ENCODE measurements at regions not wholly inside any gene's neighbourhood (a gene's known extent, or its start where the extent isn't known, plus 50 kb on each side); places are given as distances from the start of the nearest gene placed in this dataset.

DNA sequence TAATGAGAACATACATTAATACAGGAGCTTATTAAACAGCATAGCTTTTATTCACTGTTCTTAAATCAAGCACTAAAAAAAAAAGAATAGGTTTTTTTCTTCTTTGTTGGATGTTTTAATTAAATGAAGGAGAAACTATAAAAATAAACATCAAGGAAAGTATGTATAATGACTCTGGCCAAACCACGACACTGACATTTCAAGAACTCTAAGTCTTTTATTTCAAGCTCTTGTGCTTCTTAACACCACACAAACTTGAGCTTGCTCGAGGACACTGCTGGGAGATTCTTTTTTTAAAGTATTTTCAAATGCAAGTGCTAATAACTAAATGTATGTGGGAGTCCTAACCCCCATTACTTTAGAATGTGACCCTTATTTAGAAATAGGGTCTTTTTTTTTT lies 204.9 kb upstream of the PPARGC1A start:
- Histone ChIP-seq H3K36me3 (no peaks in the 10 kb centered on the region), H3K4me1 (no peaks in the 10 kb centered on the region), H3K9me3 (no peaks in the 10 kb centered on the region), H3K27ac (no peak overlapping the region), H3K27me3 (no peaks in the 10 kb centered on the region), H3K4me3 (no peak overlapping the region)
- TF ChIP-seq POLR2A (IDR thresholded peaks at IDR 0.05): no peak
- TF ChIP-seq, protein P1, sequence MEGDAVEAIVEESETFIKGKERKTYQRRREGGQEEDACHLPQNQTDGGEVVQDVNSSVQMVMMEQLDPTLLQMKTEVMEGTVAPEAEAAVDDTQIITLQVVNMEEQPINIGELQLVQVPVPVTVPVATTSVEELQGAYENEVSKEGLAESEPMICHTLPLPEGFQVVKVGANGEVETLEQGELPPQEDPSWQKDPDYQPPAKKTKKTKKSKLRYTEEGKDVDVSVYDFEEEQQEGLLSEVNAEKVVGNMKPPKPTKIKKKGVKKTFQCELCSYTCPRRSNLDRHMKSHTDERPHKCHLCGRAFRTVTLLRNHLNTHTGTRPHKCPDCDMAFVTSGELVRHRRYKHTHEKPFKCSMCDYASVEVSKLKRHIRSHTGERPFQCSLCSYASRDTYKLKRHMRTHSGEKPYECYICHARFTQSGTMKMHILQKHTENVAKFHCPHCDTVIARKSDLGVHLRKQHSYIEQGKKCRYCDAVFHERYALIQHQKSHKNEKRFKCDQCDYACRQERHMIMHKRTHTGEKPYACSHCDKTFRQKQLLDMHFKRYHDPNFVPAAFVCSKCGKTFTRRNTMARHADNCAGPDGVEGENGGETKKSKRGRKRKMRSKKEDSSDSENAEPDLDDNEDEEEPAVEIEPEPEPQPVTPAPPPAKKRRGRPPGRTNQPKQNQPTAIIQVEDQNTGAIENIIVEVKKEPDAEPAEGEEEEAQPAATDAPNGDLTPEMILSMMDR (IDR thresholded peaks at IDR 0.05 in 4 of 5, conservative IDR thresholded peaks at IDR 0.05 in 1 of 5): no peak
- DNase-seq (no peak), ATAC-seq (no peak)
- intact Hi-C loops (cut with DNase I; ENCODE audit: low total_unique reads) (no loop called here), in situ Hi-C loops (cut with MboI; ENCODE audit: low sequenced_read_pairs in 4 of 4) (no loop called here)

GRCh38 chr4:24093446-24093845 lies 203.6 kb upstream of the PPARGC1A start:
- ATAC-seq (no peak), DNase-seq (no peak)
- no peak overlapping the region for H3K27ac ChIP-seq
- no peak for TF ChIP-seq POLR2A (IDR thresholded peaks at IDR 0.05)
- TF ChIP-seq, protein P1 (IDR thresholded peaks at IDR 0.05 in 4 of 5, conservative IDR thresholded peaks at IDR 0.05 in 1 of 5): no peak
- intact Hi-C loops (cut with DNase I; ENCODE audit: low total_unique reads): no loop called here
- no peaks in the 10 kb centered on the region for H3K9me3 ChIP-seq
- no peaks in the 10 kb centered on the region for H3K36me3 ChIP-seq
- H3K27me3 ChIP-seq: no peaks in the 10 kb centered on the region
- H3K4me1 ChIP-seq: no peaks in the 10 kb centered on the region
- in situ Hi-C loops (cut with MboI; ENCODE audit: low sequenced_read_pairs in 4 of 4): no loop called here
- H3K4me3 ChIP-seq: no peak overlapping the region

GRCh38 chr4:24091639-24092233 lies 201.9 kb upstream of the PPARGC1A start:
- no peaks in the 10 kb centered on the region for H3K27me3 ChIP-seq
- ATAC-seq: no peak
- TF ChIP-seq POLR2A (IDR thresholded peaks at IDR 0.05): no peak
- TF ChIP-seq, protein P1 (IDR thresholded peaks at IDR 0.05 in 4 of 5, conservative IDR thresholded peaks at IDR 0.05 in 1 of 5): no peak
- no peaks in the 10 kb centered on the region for H3K9me3 ChIP-seq
- H3K4me3 ChIP-seq: no peak overlapping the region
- no peak overlapping the region for H3K27ac ChIP-seq
- H3K36me3 ChIP-seq: no peaks in the 10 kb centered on the region
- no peaks in the 10 kb centered on the region for H3K4me1 ChIP-seq
- in situ Hi-C loops (cut with MboI; ENCODE audit: low sequenced_read_pairs in 4 of 4): no loop called here
- no peak for DNase-seq
- intact Hi-C loops (cut with DNase I; ENCODE audit: low total_unique reads): no loop called here

DNA sequence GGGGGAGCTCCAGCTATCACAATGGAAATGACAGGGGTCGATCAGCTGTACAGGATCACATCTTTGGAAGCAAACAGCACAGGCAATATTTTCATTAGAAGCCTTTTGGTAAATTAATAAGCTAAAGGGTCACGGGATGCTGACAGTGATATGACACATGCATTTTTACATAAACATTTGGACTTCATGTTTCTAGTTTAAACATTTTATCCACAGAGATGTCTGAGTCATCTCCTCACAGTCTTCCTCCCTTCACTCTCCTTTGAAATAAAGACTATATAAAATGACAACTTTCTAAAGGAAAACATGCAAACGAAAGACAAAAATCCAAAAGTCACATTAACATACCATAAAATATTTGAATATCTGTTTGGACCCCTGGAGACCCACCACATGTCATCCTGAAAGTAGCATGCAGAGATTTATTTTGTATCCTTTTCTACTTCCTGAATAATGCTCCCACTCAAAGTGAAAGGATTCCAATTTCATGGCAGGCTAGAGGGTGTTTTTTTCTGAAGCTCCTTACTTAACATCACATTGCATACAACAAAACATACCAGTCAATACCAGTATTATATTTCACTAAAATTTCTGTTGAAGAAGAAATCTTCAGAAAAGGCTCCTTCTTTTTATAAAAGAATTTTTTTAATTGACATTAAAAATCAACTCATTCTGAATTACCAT lies 200.1 kb upstream of the PPARGC1A start:
- no peak overlapping the region for H3K27ac ChIP-seq
- H3K36me3 ChIP-seq: no peaks in the 10 kb centered on the region
- intact Hi-C loops (cut with DNase I; ENCODE audit: low total_unique reads) (no loop called here), in situ Hi-C loops (cut with MboI; ENCODE audit: low sequenced_read_pairs in 4 of 4) (no loop called here)
- no peaks in the 10 kb centered on the region for H3K27me3 ChIP-seq
- no peaks in the 10 kb centered on the region for H3K4me1 ChIP-seq
- ATAC-seq (no peak), DNase-seq (no peak)
- no peak overlapping the region for H3K4me3 ChIP-seq
- TF ChIP-seq, protein P1 (IDR thresholded peaks at IDR 0.05 in 4 of 5, conservative IDR thresholded peaks at IDR 0.05 in 1 of 5): no peak
- no peak for TF ChIP-seq POLR2A (IDR thresholded peaks at IDR 0.05)
- H3K9me3 ChIP-seq: no peaks in the 10 kb centered on the region
